ENCODE measurements at regions not wholly inside any gene's neighbourhood (a gene's known extent, or its start where the extent isn't known, plus 50 kb on each side); places are given as distances from the start of the nearest gene placed in this dataset.

DNA sequence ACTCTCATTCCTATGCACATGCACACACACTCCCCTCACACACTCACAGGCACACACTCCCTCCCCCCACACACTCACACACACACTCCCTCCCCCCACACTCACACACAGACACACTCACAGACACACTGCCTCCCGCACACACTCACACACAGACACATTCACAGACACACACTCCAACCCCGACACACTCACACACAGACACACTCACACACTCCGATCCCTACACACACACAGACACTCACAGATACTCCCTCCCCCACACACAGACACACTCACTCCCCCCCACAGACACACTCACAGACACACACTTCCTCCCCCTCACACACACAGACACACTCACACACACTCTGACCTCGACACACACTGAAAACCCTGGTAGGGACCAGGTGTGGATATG lies 176.2 kb downstream of the TFAP2C start:
- no peak for DNase-seq

DNA sequence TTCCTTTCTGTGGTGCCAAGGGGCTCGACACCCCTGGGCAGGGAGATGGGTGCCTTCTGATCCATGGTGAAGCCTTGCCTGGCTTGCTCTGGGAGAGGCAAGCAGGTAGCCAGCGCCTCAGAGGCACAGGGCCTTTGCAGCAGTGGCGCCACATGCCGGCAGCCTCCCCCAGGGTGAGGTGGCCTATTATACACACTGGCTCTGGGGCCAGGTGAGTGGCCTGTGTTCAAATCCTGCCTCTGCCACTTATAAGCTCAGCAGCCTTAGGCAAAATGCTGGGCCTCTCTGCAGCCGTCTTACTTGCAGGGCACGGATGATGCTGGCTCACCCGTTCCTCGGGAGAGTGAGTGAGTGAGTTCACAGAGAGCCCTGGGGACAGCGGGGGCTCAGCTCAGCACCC lies 176.9 kb downstream of the TFAP2C start:
- no peak for DNase-seq

DNA sequence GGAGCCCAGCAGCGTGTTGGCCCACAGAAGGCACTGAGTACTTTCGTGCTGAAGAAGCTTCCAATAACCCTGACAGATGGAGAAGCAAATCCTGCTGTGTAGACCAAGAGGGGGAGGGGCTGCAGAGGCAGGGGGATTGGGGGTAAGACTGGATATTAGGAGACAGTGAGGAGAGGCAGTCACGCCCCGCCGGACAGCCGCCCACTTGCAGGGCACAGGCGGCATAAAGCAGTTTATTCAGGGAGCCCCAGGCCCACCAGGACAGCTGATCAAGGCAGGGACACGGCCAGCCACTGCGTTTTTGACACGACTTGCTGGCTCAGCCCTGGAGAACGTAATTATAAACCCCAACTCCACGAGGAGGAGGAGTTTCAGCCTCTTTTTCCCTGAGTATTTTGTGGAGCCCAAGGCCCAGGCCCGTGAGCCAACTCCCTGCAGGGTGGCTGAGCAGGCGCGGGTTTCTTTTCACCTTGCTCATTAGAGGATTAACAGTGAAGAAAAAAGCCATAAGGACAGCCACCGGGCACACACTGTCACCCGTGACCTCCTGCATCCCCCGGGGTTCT lies 177.9 kb downstream of the TFAP2C start:
- no peak for DNase-seq

- DNase-seq = no peak
Observed at GRCh38 chr20:56808117-56808725, 179.1 kb downstream of the TFAP2C start.

GRCh38 chr20:56808732-56809131 lies 179.6 kb downstream of the TFAP2C start:
- DNase-seq = no peak

- no peak for DNase-seq
Observed at GRCh38 chr20:56809668-56810067, 180.6 kb downstream of the TFAP2C start.

- DNase-seq = no peak
Observed at GRCh38 chr20:56810141-56810540, 181.0 kb downstream of the TFAP2C start.

DNA sequence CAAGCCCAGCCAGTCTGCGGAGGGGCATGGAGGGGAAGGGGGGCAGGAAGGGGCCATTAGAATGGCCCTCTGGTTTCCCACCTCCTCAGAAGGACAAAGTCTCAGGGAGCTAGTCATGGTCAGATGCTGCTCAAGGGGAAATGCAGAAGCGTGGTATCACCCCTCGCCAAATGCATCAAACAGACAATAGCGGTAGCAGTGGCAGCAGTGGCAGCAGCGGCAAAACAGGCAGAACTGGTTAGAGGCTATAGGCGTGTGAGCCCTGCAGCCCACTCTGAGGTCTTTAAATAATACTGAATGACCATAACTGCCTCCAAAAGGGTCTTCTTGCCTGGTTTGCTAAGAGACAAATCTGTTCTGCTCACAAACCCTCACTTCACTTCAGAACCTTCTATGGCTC lies 186.7 kb downstream of the TFAP2C start:
- no peak for DNase-seq

GRCh38 chr20:56816349-56816748 lies 187.2 kb downstream of the TFAP2C start:
- no peak for DNase-seq

- no peak for DNase-seq
Observed at GRCh38 chr20:56817780-56818675, 188.9 kb downstream of the TFAP2C start.

- no peak for DNase-seq
Observed at GRCh38 chr20:56820984-56821383, 191.9 kb downstream of the TFAP2C start.

DNA sequence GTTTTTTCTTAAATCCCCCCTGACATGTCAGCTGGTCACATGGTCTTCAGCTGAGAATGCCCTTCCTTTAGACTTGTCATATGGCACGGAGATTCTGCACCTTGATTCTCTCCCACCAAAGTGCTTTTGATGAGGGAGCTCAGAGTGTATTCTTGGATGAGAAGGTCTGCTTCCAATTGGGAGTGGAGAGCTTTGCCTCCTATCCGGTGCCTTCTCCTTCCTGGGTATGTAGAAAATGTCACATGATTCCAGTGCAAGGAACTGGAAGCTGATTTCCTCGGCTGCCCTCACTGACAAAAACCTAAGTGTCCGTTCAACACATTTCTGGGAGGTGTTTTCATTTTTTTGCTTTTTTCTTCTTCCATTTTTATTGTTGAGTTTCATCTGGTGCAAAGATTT lies 197.2 kb downstream of the TFAP2C start:
- DNase-seq = no peak

GRCh38 chr20:56826705-56827665 lies 197.9 kb downstream of the TFAP2C start:
- DNase-seq = no peak

DNA sequence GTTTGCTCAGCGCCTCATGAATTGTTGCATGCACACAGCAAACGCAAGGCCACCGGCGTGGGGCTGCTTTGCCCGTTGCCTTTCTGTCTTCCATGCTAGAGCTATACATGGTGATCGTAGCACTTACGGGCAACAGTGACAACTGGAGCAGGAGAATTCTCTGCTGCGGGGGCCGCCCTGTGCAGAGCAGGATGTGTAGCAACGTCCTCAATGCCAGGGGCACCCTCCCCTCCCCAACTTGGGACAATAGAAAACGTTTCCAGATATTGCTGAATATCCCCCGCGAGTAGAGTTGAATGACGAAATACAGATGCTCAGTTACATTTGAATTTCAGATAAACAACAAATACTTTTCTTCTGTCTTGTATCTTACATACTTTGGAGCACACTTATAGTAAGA lies 198.7 kb downstream of the TFAP2C start:
- no peak for DNase-seq

DNA sequence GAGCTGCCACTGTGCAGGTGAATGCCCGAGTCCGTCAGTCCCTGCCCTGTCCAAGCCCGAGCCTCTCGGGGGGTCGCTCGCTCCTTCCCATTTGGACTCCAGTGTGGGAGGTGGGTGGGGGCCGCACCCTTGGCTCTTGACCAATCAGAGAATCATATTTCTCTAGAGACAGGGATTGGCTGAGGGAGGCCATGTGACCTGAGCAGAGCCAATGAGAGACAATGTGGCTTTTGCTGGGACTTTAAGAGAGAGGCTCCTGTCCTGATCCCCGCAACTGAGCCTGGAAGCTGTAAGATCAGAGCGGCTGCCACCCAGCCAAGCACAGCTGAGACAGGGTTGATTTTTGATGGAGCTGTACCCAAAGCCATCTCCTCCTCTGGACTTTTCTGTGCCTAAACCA lies 199.3 kb downstream of the TFAP2C start:
- DNase-seq = no peak

DNA sequence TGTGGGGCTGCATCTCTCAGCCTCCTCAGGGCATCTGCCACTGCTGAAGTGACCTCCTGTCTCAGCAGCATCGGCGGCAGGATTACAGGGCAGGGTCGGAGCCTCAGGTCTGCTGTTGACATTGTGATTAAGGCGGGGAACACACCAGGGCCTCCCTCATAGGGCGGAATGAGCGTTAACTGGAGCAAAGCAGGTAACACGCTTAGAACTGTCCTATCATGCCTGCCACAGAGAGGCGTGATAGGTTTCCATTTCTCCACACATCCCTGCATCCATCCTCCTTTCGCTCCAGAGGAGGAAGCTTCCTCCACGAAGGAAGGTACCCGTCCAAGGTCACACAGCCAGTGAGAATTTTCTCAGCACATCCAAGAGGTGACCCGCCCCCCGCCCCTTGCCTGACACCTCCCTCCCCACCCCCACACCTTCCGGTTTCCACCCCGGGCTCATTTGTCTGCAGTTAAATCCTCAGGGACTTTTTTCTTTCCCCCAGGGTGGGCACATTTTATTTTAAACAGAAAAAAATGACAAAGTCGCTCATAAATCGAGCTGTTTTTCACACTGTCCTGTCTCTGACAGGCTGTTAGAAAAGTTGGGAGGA lies 200.8 kb downstream of the TFAP2C start:
- DNase-seq = no peak

DNA sequence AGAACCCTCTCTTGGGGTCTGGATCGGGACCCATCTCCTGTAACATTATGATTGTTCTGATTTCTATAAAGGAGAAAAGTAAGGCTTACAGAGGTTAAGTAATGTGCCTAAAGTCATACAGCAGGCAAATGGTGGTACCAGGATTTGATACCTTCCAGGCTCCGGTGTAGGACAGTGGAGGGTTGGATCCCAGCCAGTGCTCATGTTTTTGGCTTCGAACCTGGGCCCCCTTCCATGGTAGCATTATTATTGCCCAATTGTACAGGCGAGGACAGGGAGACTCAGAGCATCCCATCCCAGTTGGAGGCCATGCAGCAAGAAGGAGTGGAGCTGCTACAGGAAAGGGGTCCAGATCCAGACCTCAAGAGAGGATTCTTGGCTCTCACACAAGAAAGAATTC lies 202.7 kb downstream of the TFAP2C start:
- DNase-seq = no peak

GRCh38 chr20:56833427-56833826 lies 204.3 kb downstream of the TFAP2C start:
- DNase-seq = no peak

- DNase-seq = no peak
Observed at GRCh38 chr20:56835829-56836550, 206.9 kb downstream of the TFAP2C start.

DNA sequence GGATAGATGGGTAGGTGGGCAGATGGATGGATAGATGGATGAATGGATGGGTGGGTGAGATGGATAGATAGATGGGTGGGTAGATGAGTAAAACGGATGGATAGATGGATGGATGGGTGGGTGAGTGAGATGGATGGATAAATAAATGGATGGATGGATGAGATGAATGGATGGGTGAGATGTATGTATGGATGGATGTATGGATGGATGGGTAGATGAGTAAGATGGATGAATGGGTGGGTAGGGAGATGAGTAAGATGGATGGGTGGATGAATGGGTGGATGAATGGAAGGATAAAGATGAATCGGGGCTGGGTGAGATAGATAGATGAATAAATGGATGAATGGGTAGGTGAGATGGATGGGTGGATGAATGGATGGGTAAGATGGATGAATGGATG lies 210.1 kb downstream of the TFAP2C start:
- DNase-seq = no peak

- no peak for DNase-seq
Observed at GRCh38 chr20:56839786-56840185, 210.7 kb downstream of the TFAP2C start.

- no peak for DNase-seq
Observed at GRCh38 chr20:56840716-56841261, 211.7 kb downstream of the TFAP2C start.

All from activated CD4-positive, alpha-beta T cell treated with anti-CD3 and anti-CD28 coated beads, Interleukin-2, amount 50 U/mL, for 4 hours (primary cell).